DOHH2 (cell line): ENCODE measurements at regions not wholly inside any gene's neighbourhood (a gene's known extent, or its start where the extent isn't known, plus 50 kb on each side); places are given as distances from the start of the nearest gene placed in this dataset.

ENCODE experiments used
- CTCF ChIP-seq: fragments of 200-600 bp; sonication (generic); IDR thresholded peaks from one replicate; pipeline ENCODE4 v1.5.1; 2014; ENCODE audit warnings: antibody characterized with exemption, mild to moderate bottlenecking, low read depth, low read length; ENCODE audit not compliant: poor library complexity, severe bottlenecking
- EZH2phosphoT487 ChIP-seq: fragments of 200-600 bp; sonication (generic); IDR thresholded peaks from 2 replicates; pipeline ENCODE4 v1.6.1; 2017; ENCODE audit warnings: borderline replicate concordance, mild to moderate bottlenecking, antibody characterized with exemption, low read length, moderate library complexity, mixed read lengths

GRCh38 chr17:73753751-73754496, 109.7 kb upstream of the SDK2 start:
- TF ChIP-seq CTCF = no peak
- TF ChIP-seq EZH2phosphoT487 = no peak
